IPS-18c (cell line): ENCODE measurements at regions not wholly inside any gene's neighbourhood (a gene's known extent, or its start where the extent isn't known, plus 50 kb on each side); places are given as distances from the start of the nearest gene placed in this dataset.

Source experiments
- H3K4me3 ChIP-seq: 2 replicates; pipeline ENCODE4 v1.7.0; 2013; ENCODE audit warnings: low read depth, mild to moderate bottlenecking, low read length, moderate library complexity; ENCODE audit not compliant: insufficient read depth
- H3K9me3 ChIP-seq: one replicate; pipeline ENCODE4 v1.6.1; 2013; ENCODE audit warnings: mild to moderate bottlenecking, low read length, moderate library complexity; ENCODE audit not compliant: control insufficient read depth, insufficient read depth

- H3K4me3 ChIP-seq = no peak overlapping the region
- no peaks in the 10 kb centered on the region for H3K9me3 ChIP-seq
These were observed 428.0 kb downstream of the PLPP3 start for GRCh38 chr1:56151402-56151801.

DNA sequence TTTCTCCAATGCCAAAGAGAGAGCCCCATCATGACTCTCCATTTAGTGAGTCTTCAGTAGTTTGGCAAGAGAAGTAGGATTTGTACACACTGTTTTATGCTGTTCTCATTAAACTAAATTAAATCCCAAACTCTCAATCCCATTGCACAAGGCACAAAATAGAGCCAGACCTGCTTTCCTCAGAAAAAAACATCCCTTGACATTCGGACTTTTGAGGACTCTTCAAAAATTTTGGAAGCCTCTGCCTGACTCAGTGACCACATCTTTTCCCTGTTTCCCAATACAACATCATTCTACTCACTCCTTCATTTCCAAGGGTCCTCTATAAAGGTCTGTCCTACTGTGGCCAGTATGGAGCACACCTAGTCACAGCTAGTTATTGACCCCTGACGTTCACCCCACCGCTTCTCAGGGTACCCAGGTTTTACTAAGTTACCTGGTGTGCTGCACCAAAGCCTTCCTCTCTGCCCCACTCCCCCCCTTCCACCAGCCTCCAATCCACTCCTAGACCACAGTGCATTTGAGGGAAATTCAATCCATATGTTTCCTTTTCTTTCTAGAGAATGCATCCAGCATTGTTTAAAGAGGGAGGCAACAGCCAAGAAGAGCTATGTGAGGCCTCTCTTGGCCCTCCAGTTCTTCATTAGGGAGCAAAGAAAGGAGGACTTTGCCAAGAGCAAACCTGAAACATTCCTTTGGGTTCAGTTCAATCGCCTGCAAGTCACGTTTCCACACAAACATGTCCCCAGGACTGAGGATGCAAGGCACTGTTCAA, 428.7 kb downstream of the PLPP3 start:
- Histone ChIP-seq H3K9me3 (no peaks in the 10 kb centered on the region), H3K4me3 (no peak overlapping the region)

- H3K4me3 ChIP-seq = no peak overlapping the region
- no peaks in the 10 kb centered on the region for H3K9me3 ChIP-seq
These were observed 429.6 kb downstream of the PLPP3 start for GRCh38 chr1:56149761-56150160.

DNA sequence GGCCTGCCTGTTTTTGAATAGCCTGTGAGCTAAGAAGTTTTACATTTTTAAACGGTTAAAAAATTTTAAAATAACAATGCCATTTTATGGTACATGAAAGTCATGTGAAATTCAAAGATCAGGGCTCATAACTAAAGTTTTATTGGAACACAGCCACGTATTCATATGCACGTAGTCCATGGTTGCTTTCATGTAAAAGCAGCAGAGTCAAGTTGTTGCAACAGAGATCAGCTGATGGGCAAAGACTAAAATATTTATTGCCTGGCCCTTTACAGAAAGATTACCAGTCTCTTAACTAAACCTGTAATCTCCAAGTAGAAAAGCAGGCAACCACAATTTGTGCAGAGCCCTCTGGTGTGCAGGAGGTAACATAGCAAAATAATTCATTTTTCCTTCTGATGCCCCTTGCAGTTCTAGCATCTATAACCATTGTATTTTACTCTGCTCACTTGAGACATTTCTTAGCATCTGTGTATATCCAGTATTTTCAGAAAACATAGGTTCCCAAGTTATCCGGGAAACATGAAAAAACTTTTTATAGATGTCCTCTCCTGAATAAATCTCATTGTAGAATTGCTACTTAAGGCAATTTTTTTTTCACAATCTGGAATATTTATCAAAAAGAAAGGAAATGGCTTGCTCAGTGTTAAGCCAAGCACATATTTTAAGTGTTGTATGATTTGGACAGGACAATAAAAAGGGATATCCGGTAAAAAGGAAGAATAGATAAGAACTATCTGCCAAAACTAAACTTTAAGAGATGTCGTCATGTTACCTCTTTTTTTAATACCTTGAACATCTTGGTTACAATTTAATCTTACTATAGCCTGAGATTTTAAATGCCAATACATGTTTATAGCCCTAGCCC, 430.8 kb downstream of the PLPP3 start:
- H3K4me3 ChIP-seq = no peak overlapping the region

GRCh38 chr1:56147459-56147858, 431.9 kb downstream of the PLPP3 start:
- no peak overlapping the region for H3K4me3 ChIP-seq
- H3K9me3 ChIP-seq = no peaks in the 10 kb centered on the region

More for the DNA sequence above, 430.8 kb downstream of the PLPP3 start:
- H3K9me3 ChIP-seq = no peaks in the 10 kb centered on the region

DNA sequence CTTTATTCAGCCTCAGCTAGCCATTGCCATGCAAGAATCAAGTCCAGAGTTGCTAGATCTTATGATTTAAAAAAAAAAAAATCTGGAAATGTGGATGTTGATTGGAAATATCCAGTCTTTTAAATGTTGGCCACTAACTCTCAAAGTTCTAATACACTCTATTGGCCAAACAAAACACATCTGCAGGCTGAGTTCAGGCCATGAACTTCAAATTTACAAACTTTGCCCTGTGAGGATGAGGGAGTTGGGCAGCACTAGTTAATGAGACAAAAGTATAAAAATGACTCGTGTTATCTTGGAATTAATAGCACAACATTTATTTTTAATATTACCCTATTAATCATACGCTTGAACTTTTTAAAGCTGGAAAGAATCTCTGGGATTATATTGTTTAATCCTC, 432.3 kb downstream of the PLPP3 start:
- no peaks in the 10 kb centered on the region for H3K9me3 ChIP-seq
- H3K4me3 ChIP-seq = no peak overlapping the region

- H3K4me3 ChIP-seq = no peak overlapping the region
- H3K9me3 ChIP-seq = no peaks in the 10 kb centered on the region
These were observed 432.9 kb downstream of the PLPP3 start for GRCh38 chr1:56146449-56146848.

GRCh38 chr1:56145581-56145980, 433.8 kb downstream of the PLPP3 start:
- H3K9me3 ChIP-seq = no peaks in the 10 kb centered on the region
- H3K4me3 ChIP-seq = no peak overlapping the region

DNA sequence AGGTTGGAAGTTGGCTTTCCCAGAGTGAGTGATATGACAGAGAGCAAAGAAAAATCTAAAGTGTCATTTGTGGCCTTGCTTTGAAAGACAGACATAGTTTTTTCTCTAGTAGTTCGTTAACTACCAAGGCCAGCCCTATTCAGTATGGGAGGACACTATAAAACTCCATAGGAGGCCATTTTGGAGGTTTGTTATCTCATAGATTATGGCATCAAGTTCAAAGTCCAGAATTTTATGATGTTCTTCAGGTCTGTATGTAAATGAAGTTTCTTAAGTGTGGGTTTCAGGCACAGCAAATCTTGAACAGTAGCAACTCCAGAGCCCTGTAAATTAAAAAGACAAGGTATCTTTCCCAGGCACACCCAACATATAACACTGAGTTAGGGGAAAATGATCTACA, 437.1 kb downstream of the PLPP3 start:
- Histone ChIP-seq H3K4me3 (no peak overlapping the region), H3K9me3 (no peaks in the 10 kb centered on the region)

DNA sequence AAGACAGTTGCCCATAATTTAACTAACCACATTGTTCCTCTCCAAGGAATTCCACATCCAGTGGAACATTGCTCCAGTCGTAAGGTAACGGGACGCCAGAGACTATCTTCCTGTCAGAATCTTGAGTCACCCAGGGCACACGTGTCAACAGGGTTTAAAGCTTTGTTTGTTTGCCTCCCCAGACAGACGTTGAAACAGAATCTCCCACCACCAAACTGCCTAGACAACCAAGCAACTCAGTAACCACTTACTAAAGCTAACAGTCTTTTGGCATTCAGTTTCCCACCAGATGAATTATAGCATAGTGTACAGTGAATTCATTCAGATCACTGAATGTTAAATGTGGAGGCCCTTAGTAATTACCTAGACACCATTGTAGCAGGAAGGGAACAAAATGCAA, 439.5 kb downstream of the PLPP3 start:
- H3K9me3 ChIP-seq = no peaks in the 10 kb centered on the region
- no peak overlapping the region for H3K4me3 ChIP-seq

GRCh38 chr1:56137521-56138505, 441.6 kb downstream of the PLPP3 start:
- no peaks in the 10 kb centered on the region for H3K9me3 ChIP-seq

DNA sequence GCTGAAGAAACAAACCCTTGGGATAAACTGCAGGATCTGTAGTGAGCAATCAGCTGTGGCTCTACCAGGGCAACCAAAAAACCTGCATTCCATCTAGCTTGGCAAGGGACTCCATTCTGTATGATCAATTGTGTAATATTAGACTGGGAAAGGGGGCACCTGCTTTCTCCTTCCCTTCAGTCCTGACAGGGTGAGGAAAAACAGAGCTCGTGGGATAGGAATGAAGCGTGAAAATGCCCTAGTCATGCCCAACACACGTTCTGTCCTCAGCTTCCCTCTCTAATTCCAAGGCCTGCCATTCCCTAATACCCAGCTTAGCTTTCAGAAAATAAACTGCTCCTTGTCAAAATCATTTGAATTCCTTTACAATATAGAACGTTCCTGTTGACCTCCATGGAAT, 442.3 kb downstream of the PLPP3 start:
- Histone ChIP-seq H3K4me3 (no peak overlapping the region), H3K9me3 (no peaks in the 10 kb centered on the region)

More at GRCh38 chr1:56137521-56138505, 441.6 kb downstream of the PLPP3 start:
- no peak overlapping the region for H3K4me3 ChIP-seq

DNA sequence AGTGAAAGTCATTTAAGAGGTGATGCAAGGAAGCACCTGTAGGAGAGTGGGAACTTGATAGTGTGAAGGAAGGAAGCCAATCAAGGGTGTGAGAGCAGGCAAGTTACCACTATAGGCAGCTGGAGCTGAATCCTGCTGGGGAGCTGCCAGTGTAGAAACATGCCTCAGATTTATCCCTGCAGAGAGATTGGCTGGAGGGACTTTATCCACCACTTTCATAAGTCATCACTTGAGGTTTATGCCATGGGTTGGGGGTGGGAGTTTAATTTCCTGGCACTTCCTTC, 443.6 kb downstream of the PLPP3 start:
- Histone ChIP-seq H3K9me3 (no peaks in the 10 kb centered on the region), H3K4me3 (no peak overlapping the region)

DNA sequence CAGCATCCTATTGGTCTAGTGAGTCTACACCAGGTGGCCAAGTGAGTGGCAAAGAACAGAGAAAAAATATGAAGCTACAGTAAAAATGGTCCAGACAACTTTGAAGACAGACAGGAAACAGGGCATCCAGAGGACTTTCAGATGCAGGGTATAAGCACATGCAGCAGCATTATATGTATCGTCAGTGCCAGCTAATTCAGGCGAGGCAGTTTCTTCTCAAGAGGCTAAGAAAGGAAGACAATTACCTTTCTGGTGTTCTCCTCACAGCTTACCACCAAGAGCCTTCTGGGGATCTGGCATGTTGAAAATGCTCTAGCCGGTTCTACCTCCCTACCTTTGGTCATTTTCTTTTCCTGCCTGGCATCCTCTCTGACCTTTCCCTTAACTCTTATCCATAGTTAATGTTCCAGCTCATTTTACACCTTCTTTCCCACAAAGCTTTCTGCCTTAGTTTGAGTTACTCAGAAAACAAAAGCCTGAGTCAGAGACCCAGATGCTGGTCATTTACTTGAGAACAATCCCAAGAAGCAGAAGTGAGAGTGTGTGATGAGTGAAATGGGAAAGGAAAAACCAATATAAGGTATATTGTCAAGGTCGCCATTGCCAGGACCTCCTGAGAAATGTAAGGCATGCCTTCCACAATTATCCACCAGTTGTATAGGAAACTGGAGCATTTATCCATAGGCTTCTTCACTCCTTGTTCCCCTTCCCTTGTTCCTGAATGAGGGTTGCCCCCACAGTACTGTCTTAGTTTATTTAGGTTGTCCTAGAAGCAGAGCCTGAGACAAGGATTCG, 444.1 kb downstream of the PLPP3 start:
- Histone ChIP-seq H3K9me3 (no peaks in the 10 kb centered on the region), H3K4me3 (no peak overlapping the region)

DNA sequence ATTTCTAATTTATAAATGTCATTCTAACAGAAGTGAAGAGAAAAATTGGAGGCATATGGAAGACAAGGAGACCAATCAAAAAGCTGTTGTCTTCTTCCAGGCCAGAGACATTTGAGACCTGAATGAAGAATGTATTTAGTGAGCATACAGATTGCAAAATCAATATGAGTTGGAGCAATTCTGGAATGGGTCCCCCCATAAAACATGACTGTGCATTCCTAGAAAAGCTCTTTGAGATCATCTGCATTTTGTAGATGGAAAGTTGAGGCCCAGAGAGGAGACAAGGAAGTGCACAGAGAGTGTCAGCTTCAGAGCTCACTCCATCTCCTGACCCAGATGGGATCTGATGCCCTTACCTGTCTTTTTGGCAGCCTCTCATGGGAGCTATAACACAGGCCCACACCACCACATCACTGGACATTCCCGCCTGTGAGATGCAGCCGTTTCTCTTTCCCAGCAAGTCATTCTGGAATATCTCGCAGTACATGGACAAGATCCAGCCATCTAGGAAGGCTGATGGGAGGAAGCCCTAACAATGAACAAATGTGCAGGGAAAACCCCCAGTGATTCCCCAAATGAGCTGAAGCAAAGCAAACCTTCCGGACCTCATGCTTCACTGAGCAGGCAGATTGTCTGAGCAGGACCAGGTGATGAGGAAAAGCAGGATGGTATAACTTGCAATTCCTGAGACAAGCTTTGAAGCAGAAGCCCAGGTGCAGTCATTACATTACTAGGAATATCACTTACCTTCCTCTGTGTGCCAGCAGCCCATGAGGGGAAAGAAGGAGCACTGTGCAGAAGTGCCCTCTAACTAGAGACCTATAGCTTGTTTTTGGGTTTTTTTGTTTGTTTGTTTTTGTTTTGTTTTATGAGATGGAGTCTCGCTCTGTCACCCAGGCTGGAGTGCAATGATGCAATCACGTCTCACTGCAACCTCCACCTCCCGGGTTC, 445.6 kb downstream of the PLPP3 start:
- Histone ChIP-seq H3K4me3 (no peak overlapping the region), H3K9me3 (no peaks in the 10 kb centered on the region)

- Histone ChIP-seq H3K4me3 (no peak overlapping the region), H3K9me3 (no peaks in the 10 kb centered on the region)
These were observed 446.8 kb downstream of the PLPP3 start for GRCh38 chr1:56132520-56132919.
